ENCODE measurements at regions not wholly inside any gene's neighbourhood (a gene's known extent, or its start where the extent isn't known, plus 50 kb on each side); places are given as distances from the start of the nearest gene placed in this dataset.

DNA sequence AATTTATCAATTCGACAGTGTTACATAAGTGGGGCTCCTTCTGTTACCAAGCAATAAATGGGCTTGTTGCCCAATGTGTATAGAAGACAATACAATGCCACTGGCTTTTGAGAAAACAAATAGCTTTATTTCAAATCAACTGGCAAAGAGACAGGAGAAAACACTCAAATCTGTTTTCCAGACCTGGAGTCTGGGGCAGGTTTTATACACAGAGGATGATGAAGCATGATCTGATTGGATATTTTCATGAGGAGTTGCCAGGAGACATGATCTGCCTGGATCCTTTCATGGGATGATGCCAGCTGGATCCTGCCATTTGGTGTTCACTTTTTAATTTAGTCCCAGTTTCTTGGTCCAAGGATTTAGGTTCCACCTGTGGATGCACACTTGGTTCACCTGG, 287.9 kb downstream of the CXXC4 start:
- CTCF ChIA-PET: interaction anchor here (2.8 kb wide), 1 partner anchor 8 kb away, joined by 9 read pairs; no protein-coding TSS in a partner anchor
- Histone ChIP-seq H3K4me3 (ENCODE audit: low read depth in 2 of 2, low read length in 1 of 2) (no peak overlapping the region), H3K9me2 (no peaks in the 10 kb centered on the region), H3K79me2 (ENCODE audit: insufficient read depth) (no peaks in the 10 kb centered on the region), H3K4me1 (ENCODE audit: control insufficient read depth in 1 of 2, insufficient read depth in 2 of 2, low read depth in 1 of 2, low read length in 1 of 2) (no peaks in the 10 kb centered on the region), H2AFZ (ENCODE audit: low read depth) (no peak overlapping the region), H3K27ac (ENCODE audit: low read depth in 2 of 2, low read length in 1 of 2) (no peak overlapping the region), H3K9ac (no peak overlapping the region), H3K9me3 (no peaks in the 10 kb centered on the region), H3K27me3 (ENCODE audit: insufficient read depth) (no peaks in the 10 kb centered on the region), H3K4me2 (no peak overlapping the region), H4K20me1 (ENCODE audit: insufficient read depth) (no peaks in the 10 kb centered on the region), H3F3A (replicated peaks; ENCODE audit: insufficient read depth) (no peaks in the 10 kb centered on the region), H3K36me3 (replicated peaks in 1 of 2; ENCODE audit: control insufficient read depth in 1 of 2, insufficient read depth in 2 of 2, low read length in 1 of 2) (no peaks in the 10 kb centered on the region)
- POLR2A ChIA-PET: no interaction called here
- DNase-seq: no peak
- 0% methylated on average over 1 of the region's 1 CpG for WGBS (ENCODE audit: low lambda C conversion rate)
- TF ChIP-seq NFIC (IDR thresholded peaks at IDR 0.05; ENCODE audit: borderline replicate concordance) (no peak), SMC3 (IDR thresholded peaks at IDR 0.05; ENCODE audit: low read depth, low read length) (no peak), NRF1 (IDR thresholded peaks at IDR 0.05; ENCODE audit: low read depth, low read length) (no peak), TAF1 (IDR thresholded peaks at IDR 0.05; ENCODE audit: borderline replicate concordance, low read depth, low read length) (no peak)
- TF ChIP-seq, protein P1, sequence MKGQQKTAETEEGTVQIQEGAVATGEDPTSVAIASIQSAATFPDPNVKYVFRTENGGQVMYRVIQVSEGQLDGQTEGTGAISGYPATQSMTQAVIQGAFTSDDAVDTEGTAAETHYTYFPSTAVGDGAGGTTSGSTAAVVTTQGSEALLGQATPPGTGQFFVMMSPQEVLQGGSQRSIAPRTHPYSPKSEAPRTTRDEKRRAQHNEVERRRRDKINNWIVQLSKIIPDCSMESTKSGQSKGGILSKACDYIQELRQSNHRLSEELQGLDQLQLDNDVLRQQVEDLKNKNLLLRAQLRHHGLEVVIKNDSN (IDR thresholded peaks at IDR 0.05; ENCODE audit: borderline replicate concordance, low read depth): no peak

DNA sequence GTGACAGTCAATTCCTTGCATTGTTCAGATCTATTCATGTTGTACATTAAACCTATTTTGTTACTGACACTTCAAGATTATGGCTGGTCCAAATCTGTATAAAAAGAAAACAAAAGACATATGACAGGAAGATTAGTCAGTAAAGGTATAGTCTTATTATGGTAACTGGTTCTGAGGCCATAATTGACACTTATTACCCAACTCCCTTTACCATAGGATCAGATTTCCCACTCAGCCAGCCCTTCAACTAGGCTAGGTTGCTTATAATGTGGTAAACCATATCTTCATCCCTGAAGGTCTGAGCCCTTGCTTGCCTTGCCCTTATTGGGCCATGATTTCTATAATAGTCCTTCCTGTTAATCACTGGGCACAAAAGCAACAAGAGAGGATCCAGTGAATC, 289.6 kb downstream of the CXXC4 start:
- DNase-seq: no peak
- H3K27me3 ChIP-seq (ENCODE audit: insufficient read depth): no peaks in the 10 kb centered on the region
- no peak overlapping the region for H3K9ac ChIP-seq
- TF ChIP-seq, protein P2, sequence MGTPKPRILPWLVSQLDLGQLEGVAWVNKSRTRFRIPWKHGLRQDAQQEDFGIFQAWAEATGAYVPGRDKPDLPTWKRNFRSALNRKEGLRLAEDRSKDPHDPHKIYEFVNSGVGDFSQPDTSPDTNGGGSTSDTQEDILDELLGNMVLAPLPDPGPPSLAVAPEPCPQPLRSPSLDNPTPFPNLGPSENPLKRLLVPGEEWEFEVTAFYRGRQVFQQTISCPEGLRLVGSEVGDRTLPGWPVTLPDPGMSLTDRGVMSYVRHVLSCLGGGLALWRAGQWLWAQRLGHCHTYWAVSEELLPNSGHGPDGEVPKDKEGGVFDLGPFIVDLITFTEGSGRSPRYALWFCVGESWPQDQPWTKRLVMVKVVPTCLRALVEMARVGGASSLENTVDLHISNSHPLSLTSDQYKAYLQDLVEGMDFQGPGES (IDR thresholded peaks at IDR 0.05; ENCODE audit: low read depth, low read length): no peak
- TF ChIP-seq JUND (IDR thresholded peaks at IDR 0.05): no peak
- no peak for TF ChIP-seq ELF1 (IDR thresholded peaks at IDR 0.05)
- TF ChIP-seq, protein P3, sequence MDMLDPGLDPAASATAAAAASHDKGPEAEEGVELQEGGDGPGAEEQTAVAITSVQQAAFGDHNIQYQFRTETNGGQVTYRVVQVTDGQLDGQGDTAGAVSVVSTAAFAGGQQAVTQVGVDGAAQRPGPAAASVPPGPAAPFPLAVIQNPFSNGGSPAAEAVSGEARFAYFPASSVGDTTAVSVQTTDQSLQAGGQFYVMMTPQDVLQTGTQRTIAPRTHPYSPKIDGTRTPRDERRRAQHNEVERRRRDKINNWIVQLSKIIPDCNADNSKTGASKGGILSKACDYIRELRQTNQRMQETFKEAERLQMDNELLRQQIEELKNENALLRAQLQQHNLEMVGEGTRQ (IDR thresholded peaks at IDR 0.05; ENCODE audit: borderline replicate concordance, low read depth, low read length): no peak
- TF ChIP-seq RFX5 (IDR thresholded peaks at IDR 0.05; ENCODE audit: low read length): no peak
- no peak for TF ChIP-seq EZH2phosphoT487 (IDR thresholded peaks at IDR 0.05; ENCODE audit: borderline replicate concordance, low read depth)
- no peak for TF ChIP-seq SMC3 (IDR thresholded peaks at IDR 0.05; ENCODE audit: low read depth, low read length)
- TF ChIP-seq YY1 (IDR thresholded peaks at IDR 0.05; ENCODE audit: low read depth): no peak
- TF ChIP-seq SIN3A (IDR thresholded peaks at IDR 0.05; ENCODE audit: borderline replicate concordance, low read depth, low read length): no peak
- TF ChIP-seq, protein P4, sequence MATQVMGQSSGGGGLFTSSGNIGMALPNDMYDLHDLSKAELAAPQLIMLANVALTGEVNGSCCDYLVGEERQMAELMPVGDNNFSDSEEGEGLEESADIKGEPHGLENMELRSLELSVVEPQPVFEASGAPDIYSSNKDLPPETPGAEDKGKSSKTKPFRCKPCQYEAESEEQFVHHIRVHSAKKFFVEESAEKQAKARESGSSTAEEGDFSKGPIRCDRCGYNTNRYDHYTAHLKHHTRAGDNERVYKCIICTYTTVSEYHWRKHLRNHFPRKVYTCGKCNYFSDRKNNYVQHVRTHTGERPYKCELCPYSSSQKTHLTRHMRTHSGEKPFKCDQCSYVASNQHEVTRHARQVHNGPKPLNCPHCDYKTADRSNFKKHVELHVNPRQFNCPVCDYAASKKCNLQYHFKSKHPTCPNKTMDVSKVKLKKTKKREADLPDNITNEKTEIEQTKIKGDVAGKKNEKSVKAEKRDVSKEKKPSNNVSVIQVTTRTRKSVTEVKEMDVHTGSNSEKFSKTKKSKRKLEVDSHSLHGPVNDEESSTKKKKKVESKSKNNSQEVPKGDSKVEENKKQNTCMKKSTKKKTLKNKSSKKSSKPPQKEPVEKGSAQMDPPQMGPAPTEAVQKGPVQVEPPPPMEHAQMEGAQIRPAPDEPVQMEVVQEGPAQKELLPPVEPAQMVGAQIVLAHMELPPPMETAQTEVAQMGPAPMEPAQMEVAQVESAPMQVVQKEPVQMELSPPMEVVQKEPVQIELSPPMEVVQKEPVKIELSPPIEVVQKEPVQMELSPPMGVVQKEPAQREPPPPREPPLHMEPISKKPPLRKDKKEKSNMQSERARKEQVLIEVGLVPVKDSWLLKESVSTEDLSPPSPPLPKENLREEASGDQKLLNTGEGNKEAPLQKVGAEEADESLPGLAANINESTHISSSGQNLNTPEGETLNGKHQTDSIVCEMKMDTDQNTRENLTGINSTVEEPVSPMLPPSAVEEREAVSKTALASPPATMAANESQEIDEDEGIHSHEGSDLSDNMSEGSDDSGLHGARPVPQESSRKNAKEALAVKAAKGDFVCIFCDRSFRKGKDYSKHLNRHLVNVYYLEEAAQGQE (IDR thresholded peaks at IDR 0.05; ENCODE audit: low read depth, low read length): no peak
- TF ChIP-seq NRF1 (IDR thresholded peaks at IDR 0.05; ENCODE audit: low read depth, low read length): no peak
- no peak for TF ChIP-seq FOSL2 (IDR thresholded peaks at IDR 0.05; ENCODE audit: borderline replicate concordance, low read depth)
- no peak for TF ChIP-seq TEAD4 (IDR thresholded peaks at IDR 0.05; ENCODE audit: borderline replicate concordance, insufficient read depth)
- TF ChIP-seq NFIC (IDR thresholded peaks at IDR 0.05; ENCODE audit: borderline replicate concordance): no peak
- TF ChIP-seq, protein P5, sequence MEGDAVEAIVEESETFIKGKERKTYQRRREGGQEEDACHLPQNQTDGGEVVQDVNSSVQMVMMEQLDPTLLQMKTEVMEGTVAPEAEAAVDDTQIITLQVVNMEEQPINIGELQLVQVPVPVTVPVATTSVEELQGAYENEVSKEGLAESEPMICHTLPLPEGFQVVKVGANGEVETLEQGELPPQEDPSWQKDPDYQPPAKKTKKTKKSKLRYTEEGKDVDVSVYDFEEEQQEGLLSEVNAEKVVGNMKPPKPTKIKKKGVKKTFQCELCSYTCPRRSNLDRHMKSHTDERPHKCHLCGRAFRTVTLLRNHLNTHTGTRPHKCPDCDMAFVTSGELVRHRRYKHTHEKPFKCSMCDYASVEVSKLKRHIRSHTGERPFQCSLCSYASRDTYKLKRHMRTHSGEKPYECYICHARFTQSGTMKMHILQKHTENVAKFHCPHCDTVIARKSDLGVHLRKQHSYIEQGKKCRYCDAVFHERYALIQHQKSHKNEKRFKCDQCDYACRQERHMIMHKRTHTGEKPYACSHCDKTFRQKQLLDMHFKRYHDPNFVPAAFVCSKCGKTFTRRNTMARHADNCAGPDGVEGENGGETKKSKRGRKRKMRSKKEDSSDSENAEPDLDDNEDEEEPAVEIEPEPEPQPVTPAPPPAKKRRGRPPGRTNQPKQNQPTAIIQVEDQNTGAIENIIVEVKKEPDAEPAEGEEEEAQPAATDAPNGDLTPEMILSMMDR (IDR thresholded peaks at IDR 0.05): no peak
- no peak for TF ChIP-seq GATA2 (CRISPR knock-in tag; IDR thresholded peaks at IDR 0.05)
- no peaks in the 10 kb centered on the region for H3K9me2 ChIP-seq
- no peaks in the 10 kb centered on the region for H3K79me2 ChIP-seq (ENCODE audit: insufficient read depth)
- H3K9me3 ChIP-seq: no peaks in the 10 kb centered on the region
- CTCF ChIA-PET: interaction anchor here (2.8 kb wide), 1 partner anchor 10 kb away, joined by 9 read pairs; no protein-coding TSS in a partner anchor
- H2AFZ ChIP-seq (ENCODE audit: low read depth): no peak overlapping the region
- H3K4me2 ChIP-seq: no peak overlapping the region
- H3K27ac ChIP-seq (ENCODE audit: low read depth in 2 of 2, low read length in 1 of 2): no peak overlapping the region
- no peaks in the 10 kb centered on the region for H3F3A ChIP-seq (replicated peaks; ENCODE audit: insufficient read depth)
- no peaks in the 10 kb centered on the region for H3K4me1 ChIP-seq (ENCODE audit: control insufficient read depth in 1 of 2, insufficient read depth in 2 of 2, low read depth in 1 of 2, low read length in 1 of 2)
- POLR2A ChIA-PET: no interaction called here
- H4K20me1 ChIP-seq (ENCODE audit: insufficient read depth): no peaks in the 10 kb centered on the region
- no peak overlapping the region for H3K4me3 ChIP-seq (ENCODE audit: low read depth in 2 of 2, low read length in 1 of 2)
- H3K36me3 ChIP-seq (replicated peaks in 1 of 2; ENCODE audit: control insufficient read depth in 1 of 2, insufficient read depth in 2 of 2, low read length in 1 of 2): no peaks in the 10 kb centered on the region

Data from SK-N-SH (cell line).